ENCODE measurements at regions not wholly inside any gene's neighbourhood (a gene's known extent, or its start where the extent isn't known, plus 50 kb on each side); places are given as distances from the start of the nearest gene placed in this dataset.
"Not testable (repeated sequence)": the region's sequence is repeated elsewhere in the genome, so short reads cannot be mapped to it uniquely, and the experiment has no call there.

- Histone ChIP-seq H3K27ac (ENCODE audit: low read depth, low read length) (no peak overlapping the region), H3K4me1 (ENCODE audit: control insufficient read depth, insufficient read depth, low read length) (no peaks in the 10 kb centered on the region), H3K9me3 (ENCODE audit: control insufficient read depth, insufficient read depth, low read depth, low read length) (peaks cover 20% of the 10 kb centered on the region), H3K27me3 (ENCODE audit: control insufficient read depth, insufficient read depth, low read length) (no peaks in the 10 kb centered on the region), H3K4me3 (ENCODE audit: low read depth, low read length) (no peak overlapping the region), H3K36me3 (ENCODE audit: control insufficient read depth, insufficient read depth, low read length) (no peaks in the 10 kb centered on the region), H3K9ac (ENCODE audit: low read length) (no peak overlapping the region)
Observed at GRCh38 chr4:138599965-138600364, 357.8 kb upstream of the SLC7A11 start.

GRCh38 chr4:138598226-138598625 is 356.1 kb upstream of the SLC7A11 start:
- no peak overlapping the region for H3K27ac ChIP-seq (ENCODE audit: low read depth, low read length)
- H3K4me3 ChIP-seq (ENCODE audit: low read depth, low read length): no peak overlapping the region
- no peaks in the 10 kb centered on the region for H3K36me3 ChIP-seq (ENCODE audit: control insufficient read depth, insufficient read depth, low read length)
- H3K9ac ChIP-seq (ENCODE audit: low read length): no peak overlapping the region
- no peaks in the 10 kb centered on the region for H3K27me3 ChIP-seq (ENCODE audit: control insufficient read depth, insufficient read depth, low read length)
- no peaks in the 10 kb centered on the region for H3K4me1 ChIP-seq (ENCODE audit: control insufficient read depth, insufficient read depth, low read length)
- H3K9me3 ChIP-seq (ENCODE audit: control insufficient read depth, insufficient read depth, low read depth, low read length): peaks cover 11% of the 10 kb centered on the region

GRCh38 chr4:138596896-138597295 is 354.7 kb upstream of the SLC7A11 start:
- Histone ChIP-seq H3K9me3 (ENCODE audit: control insufficient read depth, insufficient read depth, low read depth, low read length) (peaks cover 7% of the 10 kb centered on the region), H3K4me1 (ENCODE audit: control insufficient read depth, insufficient read depth, low read length) (no peaks in the 10 kb centered on the region), H3K4me3 (ENCODE audit: low read depth, low read length) (no peak overlapping the region), H3K36me3 (ENCODE audit: control insufficient read depth, insufficient read depth, low read length) (no peaks in the 10 kb centered on the region), H3K27me3 (ENCODE audit: control insufficient read depth, insufficient read depth, low read length) (no peaks in the 10 kb centered on the region), H3K9ac (ENCODE audit: low read length) (no peak overlapping the region), H3K27ac (ENCODE audit: low read depth, low read length) (no peak overlapping the region)

- H3K9ac ChIP-seq (ENCODE audit: low read length): no peak overlapping the region
- H3K4me1 ChIP-seq (ENCODE audit: control insufficient read depth, insufficient read depth, low read length): no peaks in the 10 kb centered on the region
- H3K9me3 ChIP-seq (ENCODE audit: control insufficient read depth, insufficient read depth, low read depth, low read length): peaks cover 2% of the 10 kb centered on the region; the same call in 1 of the 2 replicates
- no peaks in the 10 kb centered on the region for H3K36me3 ChIP-seq (ENCODE audit: control insufficient read depth, insufficient read depth, low read length)
- no peak overlapping the region for H3K27ac ChIP-seq (ENCODE audit: low read depth, low read length)
- no peaks in the 10 kb centered on the region for H3K27me3 ChIP-seq (ENCODE audit: control insufficient read depth, insufficient read depth, low read length)
- no peak overlapping the region for H3K4me3 ChIP-seq (ENCODE audit: low read depth, low read length)
Observed at GRCh38 chr4:138595731-138596460, 353.7 kb upstream of the SLC7A11 start.

GRCh38 chr4:138595171-138595570 is 353.0 kb upstream of the SLC7A11 start:
- Histone ChIP-seq H3K27ac (ENCODE audit: low read depth, low read length) (no peak overlapping the region), H3K9me3 (ENCODE audit: control insufficient read depth, insufficient read depth, low read depth, low read length) (no peaks in the 10 kb centered on the region), H3K9ac (ENCODE audit: low read length) (no peak overlapping the region), H3K4me1 (ENCODE audit: control insufficient read depth, insufficient read depth, low read length) (no peaks in the 10 kb centered on the region), H3K27me3 (ENCODE audit: control insufficient read depth, insufficient read depth, low read length) (no peaks in the 10 kb centered on the region), H3K36me3 (ENCODE audit: control insufficient read depth, insufficient read depth, low read length) (no peaks in the 10 kb centered on the region), H3K4me3 (ENCODE audit: low read depth, low read length) (no peak overlapping the region)

GRCh38 chr4:138592796-138593195 is 350.6 kb upstream of the SLC7A11 start:
- Histone ChIP-seq H3K27ac (ENCODE audit: low read depth, low read length) (no peak overlapping the region), H3K4me3 (ENCODE audit: low read depth, low read length) (no peak overlapping the region), H3K27me3 (ENCODE audit: control insufficient read depth, insufficient read depth, low read length) (no peaks in the 10 kb centered on the region), H3K4me1 (ENCODE audit: control insufficient read depth, insufficient read depth, low read length) (no peaks in the 10 kb centered on the region), H3K36me3 (ENCODE audit: control insufficient read depth, insufficient read depth, low read length) (no peaks in the 10 kb centered on the region), H3K9ac (ENCODE audit: low read length) (no peak overlapping the region), H3K9me3 (ENCODE audit: control insufficient read depth, insufficient read depth, low read depth, low read length) (no peaks in the 10 kb centered on the region)

GRCh38 chr4:138591808-138592207 is 349.7 kb upstream of the SLC7A11 start:
- no peaks in the 10 kb centered on the region for H3K36me3 ChIP-seq (ENCODE audit: control insufficient read depth, insufficient read depth, low read length)
- H3K27me3 ChIP-seq (ENCODE audit: control insufficient read depth, insufficient read depth, low read length): no peaks in the 10 kb centered on the region
- no peaks in the 10 kb centered on the region for H3K9me3 ChIP-seq (ENCODE audit: control insufficient read depth, insufficient read depth, low read depth, low read length)
- H3K27ac ChIP-seq (ENCODE audit: low read depth, low read length): no peak overlapping the region
- H3K9ac ChIP-seq (ENCODE audit: low read length): no peak overlapping the region
- H3K4me3 ChIP-seq (ENCODE audit: low read depth, low read length): no peak overlapping the region
- H3K4me1 ChIP-seq (ENCODE audit: control insufficient read depth, insufficient read depth, low read length): no peaks in the 10 kb centered on the region

- no peaks in the 10 kb centered on the region for H3K36me3 ChIP-seq (ENCODE audit: control insufficient read depth, insufficient read depth, low read length)
- H3K4me3 ChIP-seq (ENCODE audit: low read depth, low read length): no peak overlapping the region
- no peak overlapping the region for H3K27ac ChIP-seq (ENCODE audit: low read depth, low read length)
- no peaks in the 10 kb centered on the region for H3K4me1 ChIP-seq (ENCODE audit: control insufficient read depth, insufficient read depth, low read length)
- H3K9ac ChIP-seq (ENCODE audit: low read length): no peak overlapping the region
- H3K27me3 ChIP-seq (ENCODE audit: control insufficient read depth, insufficient read depth, low read length): no peaks in the 10 kb centered on the region
- no peaks in the 10 kb centered on the region for H3K9me3 ChIP-seq (ENCODE audit: control insufficient read depth, insufficient read depth, low read depth, low read length)
Observed at GRCh38 chr4:138588501-138588900, 346.4 kb upstream of the SLC7A11 start.

GRCh38 chr4:138579146-138579545 is 337.0 kb upstream of the SLC7A11 start:
- Histone ChIP-seq H3K36me3 (ENCODE audit: control insufficient read depth, insufficient read depth, low read length) (no peaks in the 10 kb centered on the region), H3K9ac (ENCODE audit: low read length) (no peak overlapping the region), H3K27me3 (ENCODE audit: control insufficient read depth, insufficient read depth, low read length) (no peaks in the 10 kb centered on the region), H3K27ac (ENCODE audit: low read depth, low read length) (no peak overlapping the region), H3K9me3 (ENCODE audit: control insufficient read depth, insufficient read depth, low read depth, low read length) (peaks cover 28% of the 10 kb centered on the region), H3K4me1 (ENCODE audit: control insufficient read depth, insufficient read depth, low read length) (no peaks in the 10 kb centered on the region), H3K4me3 (ENCODE audit: low read depth, low read length) (no peak overlapping the region)

- H3K27ac ChIP-seq (ENCODE audit: low read depth, low read length); H3K9ac ChIP-seq (ENCODE audit: low read length); H3K36me3 ChIP-seq (ENCODE audit: control insufficient read depth, insufficient read depth, low read length); H3K27me3 ChIP-seq (ENCODE audit: control insufficient read depth, insufficient read depth, low read length); H3K4me1 ChIP-seq (ENCODE audit: control insufficient read depth, insufficient read depth, low read length); H3K4me3 ChIP-seq (ENCODE audit: low read depth, low read length): not testable (repeated sequence)
- H3K9me3 ChIP-seq (ENCODE audit: control insufficient read depth, insufficient read depth, low read depth, low read length): peaks cover 27% of the 10 kb centered on the region
Observed at GRCh38 chr4:138577826-138578225, 335.7 kb upstream of the SLC7A11 start.

GRCh38 chr4:138577145-138577544 is 335.0 kb upstream of the SLC7A11 start:
- no peak overlapping the region for H3K4me3 ChIP-seq (ENCODE audit: low read depth, low read length)
- H3K27ac ChIP-seq (ENCODE audit: low read depth, low read length): no peak overlapping the region
- no peaks in the 10 kb centered on the region for H3K27me3 ChIP-seq (ENCODE audit: control insufficient read depth, insufficient read depth, low read length)
- no peaks in the 10 kb centered on the region for H3K4me1 ChIP-seq (ENCODE audit: control insufficient read depth, insufficient read depth, low read length)
- no peaks in the 10 kb centered on the region for H3K36me3 ChIP-seq (ENCODE audit: control insufficient read depth, insufficient read depth, low read length)
- no peak overlapping the region for H3K9ac ChIP-seq (ENCODE audit: low read length)
- H3K9me3 ChIP-seq (ENCODE audit: control insufficient read depth, insufficient read depth, low read depth, low read length): peaks cover 21% of the 10 kb centered on the region

All from HUES6 (cell line).